H9 (cell line): ENCODE measurements at regions not wholly inside any gene's neighbourhood (a gene's known extent, or its start where the extent isn't known, plus 50 kb on each side); places are given as distances from the start of the nearest gene placed in this dataset.
A peak's percentile ranks its signal among the peaks of the same experiment; 100 is the strongest.
"Not testable (repeated sequence)": the region's sequence is repeated elsewhere in the genome, so short reads cannot be mapped to it uniquely, and the experiment has no call there.

Experiments
- DNase-seq: peaks from one replicate; pipeline ENCODE4 v3.0.0-alpha.2; 2017
- H2AFZ ChIP-seq: one replicate; pipeline ENCODE4 v1.6.1; 2013; ENCODE audit warnings: mild to moderate bottlenecking, low read length, control low read depth, moderate library complexity
- H2AK5ac ChIP-seq: 2 replicates; pipeline ENCODE4 v1.6.1; 2013; ENCODE audit warnings: low read length, control low read depth, mixed read lengths; ENCODE audit not compliant: insufficient read length
- H2BK120ac ChIP-seq: one replicate; pipeline ENCODE4 v1.6.1; 2013; ENCODE audit warnings: low read depth, mild to moderate bottlenecking, low read length, control low read depth, inconsistent platforms; ENCODE audit not compliant: poor library complexity, severe bottlenecking
- H2BK12ac ChIP-seq: 2 replicates; pipeline ENCODE4 v1.6.1; 2013; ENCODE audit warnings: low read length, control low read depth, mixed read lengths, low read depth; ENCODE audit not compliant: insufficient read length
- H2BK15ac ChIP-seq: 2 replicates; pipeline ENCODE4 v1.6.1; 2013; ENCODE audit warnings: low read depth, low read length, control low read depth
- H2BK20ac ChIP-seq: one replicate; pipeline ENCODE4 v1.6.1; 2013; ENCODE audit warnings: low read depth, mild to moderate bottlenecking, low read length, control low read depth, inconsistent platforms; ENCODE audit not compliant: poor library complexity, severe bottlenecking
- H2BK5ac ChIP-seq: 2 replicates; pipeline ENCODE4 v1.6.1; 2013; ENCODE audit warnings: low read length, control low read depth, mixed read lengths; ENCODE audit not compliant: insufficient read length
- H3K14ac ChIP-seq: 2 replicates; pipeline ENCODE4 v1.6.1; 2013; ENCODE audit warnings: low read length, control low read depth; ENCODE audit not compliant: insufficient read depth
- H3K18ac ChIP-seq: 2 replicates; pipeline ENCODE4 v1.6.1; 2013; ENCODE audit warnings: low read depth, mild to moderate bottlenecking, mixed read lengths, low read length, control low read depth; ENCODE audit not compliant: insufficient read length
- H3K23ac ChIP-seq: 2 replicates; pipeline ENCODE4 v1.6.1; 2013; ENCODE audit warnings: low read length, control low read depth, mixed read lengths, low read depth; ENCODE audit not compliant: insufficient read length
- H3K23me2 ChIP-seq: 2 replicates; pipeline ENCODE4 v1.6.1; 2013; ENCODE audit warnings: low read depth, mild to moderate bottlenecking, mixed read lengths, low read length, control low read depth; ENCODE audit not compliant: insufficient read length, poor library complexity, severe bottlenecking
- H3K27ac ChIP-seq: 2 replicates; pipeline ENCODE4 v1.5.1; 2013; ENCODE audit warnings: low read length, control low read depth, mixed read lengths, low read depth; ENCODE audit not compliant: insufficient read length
- H3K27me3 ChIP-seq: 2 replicates; pipeline ENCODE4 v1.6.1; 2013; ENCODE audit warnings: low read length, control low read depth, inconsistent platforms; ENCODE audit not compliant: insufficient read depth
- H3K4ac ChIP-seq: 2 replicates; pipeline ENCODE4 v1.6.1; 2013; ENCODE audit warnings: low read depth, mild to moderate bottlenecking, control low read depth, inconsistent platforms, low read length, moderate library complexity
- H3K4me1 ChIP-seq: 2 replicates; pipeline ENCODE4 v1.6.1; 2013; ENCODE audit warnings: low read length, control low read depth, inconsistent platforms; ENCODE audit not compliant: insufficient read depth
- H3K4me2 ChIP-seq: 2 replicates; pipeline ENCODE4 v1.6.1; 2013; ENCODE audit warnings: low read length, control low read depth, mixed read lengths; ENCODE audit not compliant: insufficient read length, insufficient read depth
- H3K56ac ChIP-seq: 2 replicates; pipeline ENCODE4 v1.6.1; 2013; ENCODE audit warnings: low read depth, mild to moderate bottlenecking, mixed read lengths, low read length, control low read depth; ENCODE audit not compliant: insufficient read length
- H3K79me1 ChIP-seq: 2 replicates; pipeline ENCODE4 v1.6.1; 2013; ENCODE audit warnings: low read depth, mild to moderate bottlenecking, moderate library complexity, low read length, control low read depth, inconsistent platforms; ENCODE audit not compliant: insufficient read depth, poor library complexity, severe bottlenecking
- H3K79me2 ChIP-seq: 2 replicates; pipeline ENCODE4 v1.6.1; 2013; ENCODE audit warnings: low read length, control low read depth, inconsistent platforms; ENCODE audit not compliant: insufficient read depth
- H3K9ac ChIP-seq: 2 replicates; pipeline ENCODE4 v1.6.1; 2013; ENCODE audit warnings: low read length, control low read depth, mixed read lengths; ENCODE audit not compliant: insufficient read length; ENCODE audit errors: extremely low read depth
- H3K9me3 ChIP-seq: one replicate; pipeline ENCODE4 v1.6.1; 2013; ENCODE audit warnings: low read depth, low read length, inconsistent platforms; ENCODE audit not compliant: control insufficient read depth
- H3T11ph ChIP-seq: one replicate; pipeline ENCODE4 v1.6.1; 2013; ENCODE audit warnings: mild to moderate bottlenecking, low read length, control low read depth, inconsistent platforms
- H4K20me1 ChIP-seq: one replicate; pipeline ENCODE4 v1.6.1; 2013; ENCODE audit not compliant: control insufficient read depth, insufficient read length, insufficient read depth
- H4K5ac ChIP-seq: 2 replicates; pipeline ENCODE4 v1.6.1; 2013; ENCODE audit warnings: low read depth, mild to moderate bottlenecking, mixed read lengths, low read length, control low read depth; ENCODE audit not compliant: insufficient read length
- H4K8ac ChIP-seq: replicated peaks from 2 replicates; pipeline ENCODE4 v1.6.1; 2013; ENCODE audit warnings: low read length, control low read depth, mixed read lengths, low read depth; ENCODE audit not compliant: insufficient read length
- H4K91ac ChIP-seq: 2 replicates; pipeline ENCODE4 v1.6.1; 2013; ENCODE audit warnings: low read depth, mild to moderate bottlenecking, moderate library complexity, mixed read lengths, low read length, control low read depth; ENCODE audit not compliant: insufficient read length
- H3K27ac Mint-ChIP-seq, 3 experiments: 2 replicates in 2 of 3; 3 replicates in 1 of 3; pipeline ENCODE4 v1.8.0; 2020 to 2021; ENCODE audit warnings: mixed read lengths in 3 of 3, mild to moderate bottlenecking in 1 of 3, moderate library complexity in 1 of 3
- H3K27me3 Mint-ChIP-seq: 2 replicates; pipeline ENCODE4 v1.8.0; 2021; ENCODE audit warnings: low read depth, mild to moderate bottlenecking, moderate library complexity, mixed read lengths
- H3K36me3 Mint-ChIP-seq, 3 experiments: 2 replicates in 2 of 3; 3 replicates in 1 of 3; pipeline ENCODE4 v1.8.0; 2020 to 2021; ENCODE audit warnings: low read depth in 3 of 3, mixed read lengths in 3 of 3; ENCODE audit not compliant: insufficient read depth in 1 of 3
- H3K4me1 Mint-ChIP-seq, 2 experiments: 2 replicates each; pipeline ENCODE4 v1.8.0; 2020; ENCODE audit warnings: mixed read lengths in 2 of 2
- H3K4me3 Mint-ChIP-seq, 2 experiments: 2 replicates in 1 of 2; 3 replicates in 1 of 2; pipeline ENCODE4 v1.8.0; 2020 to 2021; ENCODE audit warnings: mild to moderate bottlenecking in 2 of 2, mixed read lengths in 2 of 2, moderate library complexity in 1 of 2
- H3K9me3 Mint-ChIP-seq, 2 experiments: 2 replicates in 1 of 2; 3 replicates in 1 of 2; pipeline ENCODE4 v1.8.0; 2020; ENCODE audit warnings: mild to moderate bottlenecking in 2 of 2, mixed read lengths in 2 of 2, moderate library complexity in 1 of 2
- CTCF ChIP-seq: fragments of 200-600 bp; sonication (generic); conservative IDR thresholded peaks from 3 replicates; pipeline ENCODE4 v1.8.0; 2021; ENCODE audit warnings: antibody characterized with exemption, mild to moderate bottlenecking
- WGBS: extraction: QIAGEN DNeasy Blood & Tissue Kit; methylation state at CpG from one replicate; pipeline ENCODE4 v1.1.7; 2013; ENCODE audit warnings: missing lambda C conversion rate, low lambda C conversion rate, mixed read lengths; ENCODE audit not compliant: insufficient read length; ENCODE audit errors: extremely low coverage; 5-methylcytosine and 5-hydroxymethylcytosine counted together

- Histone ChIP-seq H4K5ac (no peak overlapping the region), H3K4me2 (no peak overlapping the region), H3K27ac (no peak overlapping the region), H3K23me2 (no peaks in the 10 kb centered on the region), H3K27me3 (no peaks in the 10 kb centered on the region), H3K79me1 (no peaks in the 10 kb centered on the region), H3K4me1 (no peaks in the 10 kb centered on the region), H2AK5ac (no peak overlapping the region), H2BK20ac (no peak overlapping the region), H2BK15ac (no peak overlapping the region), H2BK120ac (no peak overlapping the region), H4K91ac (no peak overlapping the region), H3K14ac (no peak overlapping the region), H4K20me1 (no peaks in the 10 kb centered on the region), H3K4ac (no peak overlapping the region), H4K8ac (no peak overlapping the region), H2BK12ac (no peak overlapping the region), H3K18ac (no peak overlapping the region), H3K23ac (no peak overlapping the region), H2BK5ac (no peak overlapping the region), H3T11ph (no peak overlapping the region), H2AFZ (no peak overlapping the region), H3K9me3 (no peaks in the 10 kb centered on the region), H3K9ac (no peak overlapping the region), H3K56ac (no peak overlapping the region), H3K79me2 (no peaks in the 10 kb centered on the region)
- Mint-ChIP-seq H3K27me3 (no peaks in the 10 kb centered on the region), H3K36me3 (no peaks in the 10 kb centered on the region), H3K9me3 (no peaks in the 10 kb centered on the region), H3K27ac (peak overlapping the region in 2 of 3 experiments; percentile 68 to 72; a peak in 2 of 7 replicates), H3K4me1 (peaks cover 0 to 6% of the 10 kb centered on the region in 2 experiments; a peak in 3 of 4 replicates), H3K4me3 (no peak overlapping the region)
- TF ChIP-seq CTCF: no peak
- no peak for DNase-seq
Observed at GRCh38 chr5:91305640-91306039, 77.5 kb downstream of the ARRDC3 start.

- peak overlapping the region in 1 of 3 experiments; percentile 77; a peak in 1 of 7 replicates for H3K27ac Mint-ChIP-seq
- DNase-seq: not testable (repeated sequence)
Observed at GRCh38 chr5:91304015-91304414, 79.1 kb downstream of the ARRDC3 start.

More at GRCh38 chr5:91304015-91304414, 79.1 kb downstream of the ARRDC3 start:
- not testable (repeated sequence) for H3K79me1 ChIP-seq, H3K9me3 ChIP-seq, H4K20me1 ChIP-seq, H3K4me2 ChIP-seq, H3K23ac ChIP-seq, H2AK5ac ChIP-seq, H3K4me1 Mint-ChIP-seq, H3K4me3 Mint-ChIP-seq, H4K5ac ChIP-seq, H3K4ac ChIP-seq, H3K14ac ChIP-seq, H3K9ac ChIP-seq, H3K36me3 Mint-ChIP-seq, H3K23me2 ChIP-seq, H2BK20ac ChIP-seq, H4K8ac ChIP-seq, H3K27ac ChIP-seq, H3K4me1 ChIP-seq, H3K56ac ChIP-seq, H3T11ph ChIP-seq, H3K9me3 Mint-ChIP-seq, H4K91ac ChIP-seq, H2BK15ac ChIP-seq, H2AFZ ChIP-seq, H2BK5ac ChIP-seq, H2BK120ac ChIP-seq, H2BK12ac ChIP-seq, H3K27me3 ChIP-seq, H3K79me2 ChIP-seq, H3K27me3 Mint-ChIP-seq, H3K18ac ChIP-seq
- no CpG with 5 or more reads among the region's 4 CpGs for WGBS
